DND-41 (cell line): ENCODE measurements at regions not wholly inside any gene's neighbourhood (a gene's known extent, or its start where the extent isn't known, plus 50 kb on each side); places are given as distances from the start of the nearest gene placed in this dataset.

Experiments used
- EZH2 ChIP-seq: IDR thresholded peaks from 3 replicates; pipeline ENCODE4 v1.6.1; 2012; ENCODE audit warnings: borderline replicate concordance, low read depth, mild to moderate bottlenecking, moderate library complexity, low read length, inconsistent platforms; ENCODE audit not compliant: severe bottlenecking
- TF ChIP-seq, protein P1 (sequence below): IDR thresholded peaks from 2 replicates; pipeline ENCODE4 v1.5.1; 2012; ENCODE audit warnings: borderline replicate concordance, low read length, moderate library complexity, mild to moderate bottlenecking; ENCODE audit not compliant: poor library complexity, severe bottlenecking; ENCODE audit errors: extremely low read depth

DNA sequence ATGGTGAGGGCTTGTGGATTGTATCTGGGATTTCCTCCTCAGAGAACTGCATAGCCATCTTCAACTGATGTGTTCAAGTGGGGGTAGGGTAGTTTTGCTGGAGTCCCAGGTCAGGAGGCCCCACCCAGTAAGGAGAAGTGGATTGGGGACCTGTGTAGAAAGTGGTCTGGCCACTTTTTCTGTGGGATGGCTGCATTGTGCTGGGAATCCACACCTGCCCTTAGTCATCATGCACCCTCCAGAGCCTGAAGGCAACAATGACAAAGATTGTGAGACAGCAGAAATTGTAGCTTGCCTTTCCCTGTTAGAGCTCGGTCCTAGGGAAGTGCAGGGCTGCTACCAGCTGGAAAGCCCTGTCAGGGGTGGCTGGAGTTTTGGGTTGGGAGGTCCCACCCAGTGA is 255.4 kb downstream of the NDFIP2 start:
- TF ChIP-seq, protein P1, sequence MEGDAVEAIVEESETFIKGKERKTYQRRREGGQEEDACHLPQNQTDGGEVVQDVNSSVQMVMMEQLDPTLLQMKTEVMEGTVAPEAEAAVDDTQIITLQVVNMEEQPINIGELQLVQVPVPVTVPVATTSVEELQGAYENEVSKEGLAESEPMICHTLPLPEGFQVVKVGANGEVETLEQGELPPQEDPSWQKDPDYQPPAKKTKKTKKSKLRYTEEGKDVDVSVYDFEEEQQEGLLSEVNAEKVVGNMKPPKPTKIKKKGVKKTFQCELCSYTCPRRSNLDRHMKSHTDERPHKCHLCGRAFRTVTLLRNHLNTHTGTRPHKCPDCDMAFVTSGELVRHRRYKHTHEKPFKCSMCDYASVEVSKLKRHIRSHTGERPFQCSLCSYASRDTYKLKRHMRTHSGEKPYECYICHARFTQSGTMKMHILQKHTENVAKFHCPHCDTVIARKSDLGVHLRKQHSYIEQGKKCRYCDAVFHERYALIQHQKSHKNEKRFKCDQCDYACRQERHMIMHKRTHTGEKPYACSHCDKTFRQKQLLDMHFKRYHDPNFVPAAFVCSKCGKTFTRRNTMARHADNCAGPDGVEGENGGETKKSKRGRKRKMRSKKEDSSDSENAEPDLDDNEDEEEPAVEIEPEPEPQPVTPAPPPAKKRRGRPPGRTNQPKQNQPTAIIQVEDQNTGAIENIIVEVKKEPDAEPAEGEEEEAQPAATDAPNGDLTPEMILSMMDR = no peak
- no peak for TF ChIP-seq EZH2
